H9 (cell line): ENCODE measurements at regions not wholly inside any gene's neighbourhood (a gene's known extent, or its start where the extent isn't known, plus 50 kb on each side); places are given as distances from the start of the nearest gene placed in this dataset.

Source experiments
- DNase-seq: peaks from one replicate; pipeline ENCODE4 v3.0.0-alpha.2; 2017
- H2AFZ ChIP-seq: one replicate; pipeline ENCODE4 v1.6.1; 2013; ENCODE audit warnings: mild to moderate bottlenecking, low read length, control low read depth, moderate library complexity
- H2AK5ac ChIP-seq: 2 replicates; pipeline ENCODE4 v1.6.1; 2013; ENCODE audit warnings: low read length, control low read depth, mixed read lengths; ENCODE audit not compliant: insufficient read length
- H2BK120ac ChIP-seq: one replicate; pipeline ENCODE4 v1.6.1; 2013; ENCODE audit warnings: low read depth, mild to moderate bottlenecking, low read length, control low read depth, inconsistent platforms; ENCODE audit not compliant: poor library complexity, severe bottlenecking
- H2BK12ac ChIP-seq: 2 replicates; pipeline ENCODE4 v1.6.1; 2013; ENCODE audit warnings: low read length, control low read depth, mixed read lengths, low read depth; ENCODE audit not compliant: insufficient read length
- H2BK15ac ChIP-seq: 2 replicates; pipeline ENCODE4 v1.6.1; 2013; ENCODE audit warnings: low read depth, low read length, control low read depth
- H2BK20ac ChIP-seq: one replicate; pipeline ENCODE4 v1.6.1; 2013; ENCODE audit warnings: low read depth, mild to moderate bottlenecking, low read length, control low read depth, inconsistent platforms; ENCODE audit not compliant: poor library complexity, severe bottlenecking
- H2BK5ac ChIP-seq: 2 replicates; pipeline ENCODE4 v1.6.1; 2013; ENCODE audit warnings: low read length, control low read depth, mixed read lengths; ENCODE audit not compliant: insufficient read length
- H3K14ac ChIP-seq: 2 replicates; pipeline ENCODE4 v1.6.1; 2013; ENCODE audit warnings: low read length, control low read depth; ENCODE audit not compliant: insufficient read depth
- H3K18ac ChIP-seq: 2 replicates; pipeline ENCODE4 v1.6.1; 2013; ENCODE audit warnings: low read depth, mild to moderate bottlenecking, mixed read lengths, low read length, control low read depth; ENCODE audit not compliant: insufficient read length
- H3K23ac ChIP-seq: 2 replicates; pipeline ENCODE4 v1.6.1; 2013; ENCODE audit warnings: low read length, control low read depth, mixed read lengths, low read depth; ENCODE audit not compliant: insufficient read length
- H3K23me2 ChIP-seq: 2 replicates; pipeline ENCODE4 v1.6.1; 2013; ENCODE audit warnings: low read depth, mild to moderate bottlenecking, mixed read lengths, low read length, control low read depth; ENCODE audit not compliant: insufficient read length, poor library complexity, severe bottlenecking
- H3K27ac ChIP-seq: 2 replicates; pipeline ENCODE4 v1.5.1; 2013; ENCODE audit warnings: low read length, control low read depth, mixed read lengths, low read depth; ENCODE audit not compliant: insufficient read length
- H3K27me3 ChIP-seq: 2 replicates; pipeline ENCODE4 v1.6.1; 2013; ENCODE audit warnings: low read length, control low read depth, inconsistent platforms; ENCODE audit not compliant: insufficient read depth
- H3K4ac ChIP-seq: 2 replicates; pipeline ENCODE4 v1.6.1; 2013; ENCODE audit warnings: low read depth, mild to moderate bottlenecking, control low read depth, inconsistent platforms, low read length, moderate library complexity
- H3K4me1 ChIP-seq: 2 replicates; pipeline ENCODE4 v1.6.1; 2013; ENCODE audit warnings: low read length, control low read depth, inconsistent platforms; ENCODE audit not compliant: insufficient read depth
- H3K4me2 ChIP-seq: 2 replicates; pipeline ENCODE4 v1.6.1; 2013; ENCODE audit warnings: low read length, control low read depth, mixed read lengths; ENCODE audit not compliant: insufficient read length, insufficient read depth
- H3K56ac ChIP-seq: 2 replicates; pipeline ENCODE4 v1.6.1; 2013; ENCODE audit warnings: low read depth, mild to moderate bottlenecking, mixed read lengths, low read length, control low read depth; ENCODE audit not compliant: insufficient read length
- H3K79me1 ChIP-seq: 2 replicates; pipeline ENCODE4 v1.6.1; 2013; ENCODE audit warnings: low read depth, mild to moderate bottlenecking, moderate library complexity, low read length, control low read depth, inconsistent platforms; ENCODE audit not compliant: insufficient read depth, poor library complexity, severe bottlenecking
- H3K79me2 ChIP-seq: 2 replicates; pipeline ENCODE4 v1.6.1; 2013; ENCODE audit warnings: low read length, control low read depth, inconsistent platforms; ENCODE audit not compliant: insufficient read depth
- H3K9ac ChIP-seq: 2 replicates; pipeline ENCODE4 v1.6.1; 2013; ENCODE audit warnings: low read length, control low read depth, mixed read lengths; ENCODE audit not compliant: insufficient read length; ENCODE audit errors: extremely low read depth
- H3K9me3 ChIP-seq: one replicate; pipeline ENCODE4 v1.6.1; 2013; ENCODE audit warnings: low read depth, low read length, inconsistent platforms; ENCODE audit not compliant: control insufficient read depth
- H3T11ph ChIP-seq: one replicate; pipeline ENCODE4 v1.6.1; 2013; ENCODE audit warnings: mild to moderate bottlenecking, low read length, control low read depth, inconsistent platforms
- H4K20me1 ChIP-seq: one replicate; pipeline ENCODE4 v1.6.1; 2013; ENCODE audit not compliant: control insufficient read depth, insufficient read length, insufficient read depth
- H4K5ac ChIP-seq: 2 replicates; pipeline ENCODE4 v1.6.1; 2013; ENCODE audit warnings: low read depth, mild to moderate bottlenecking, mixed read lengths, low read length, control low read depth; ENCODE audit not compliant: insufficient read length
- H4K8ac ChIP-seq: replicated peaks from 2 replicates; pipeline ENCODE4 v1.6.1; 2013; ENCODE audit warnings: low read length, control low read depth, mixed read lengths, low read depth; ENCODE audit not compliant: insufficient read length
- H4K91ac ChIP-seq: 2 replicates; pipeline ENCODE4 v1.6.1; 2013; ENCODE audit warnings: low read depth, mild to moderate bottlenecking, moderate library complexity, mixed read lengths, low read length, control low read depth; ENCODE audit not compliant: insufficient read length
- H3K27ac Mint-ChIP-seq, 3 experiments: 2 replicates in 2 of 3; 3 replicates in 1 of 3; pipeline ENCODE4 v1.8.0; 2020 to 2021; ENCODE audit warnings: mixed read lengths in 3 of 3, mild to moderate bottlenecking in 1 of 3, moderate library complexity in 1 of 3
- H3K27me3 Mint-ChIP-seq: 2 replicates; pipeline ENCODE4 v1.8.0; 2021; ENCODE audit warnings: low read depth, mild to moderate bottlenecking, moderate library complexity, mixed read lengths
- H3K36me3 Mint-ChIP-seq, 3 experiments: 2 replicates in 2 of 3; 3 replicates in 1 of 3; pipeline ENCODE4 v1.8.0; 2020 to 2021; ENCODE audit warnings: low read depth in 3 of 3, mixed read lengths in 3 of 3; ENCODE audit not compliant: insufficient read depth in 1 of 3
- H3K4me1 Mint-ChIP-seq, 2 experiments: 2 replicates each; pipeline ENCODE4 v1.8.0; 2020; ENCODE audit warnings: mixed read lengths in 2 of 2
- H3K4me3 Mint-ChIP-seq, 2 experiments: 2 replicates in 1 of 2; 3 replicates in 1 of 2; pipeline ENCODE4 v1.8.0; 2020 to 2021; ENCODE audit warnings: mild to moderate bottlenecking in 2 of 2, mixed read lengths in 2 of 2, moderate library complexity in 1 of 2
- H3K9me3 Mint-ChIP-seq, 2 experiments: 2 replicates in 1 of 2; 3 replicates in 1 of 2; pipeline ENCODE4 v1.8.0; 2020; ENCODE audit warnings: mild to moderate bottlenecking in 2 of 2, mixed read lengths in 2 of 2, moderate library complexity in 1 of 2
- WGBS: extraction: QIAGEN DNeasy Blood & Tissue Kit; methylation state at CpG from one replicate; pipeline ENCODE4 v1.1.7; 2013; ENCODE audit warnings: missing lambda C conversion rate, low lambda C conversion rate, mixed read lengths; ENCODE audit not compliant: insufficient read length; ENCODE audit errors: extremely low coverage; 5-methylcytosine and 5-hydroxymethylcytosine counted together
- TF ChIP-seq, protein P1 (sequence below): fragments of 200-600 bp; sonication (generic); conservative IDR thresholded peaks from 3 replicates; pipeline ENCODE4 v1.8.0; 2021; ENCODE audit warnings: antibody characterized with exemption, mild to moderate bottlenecking

DNA sequence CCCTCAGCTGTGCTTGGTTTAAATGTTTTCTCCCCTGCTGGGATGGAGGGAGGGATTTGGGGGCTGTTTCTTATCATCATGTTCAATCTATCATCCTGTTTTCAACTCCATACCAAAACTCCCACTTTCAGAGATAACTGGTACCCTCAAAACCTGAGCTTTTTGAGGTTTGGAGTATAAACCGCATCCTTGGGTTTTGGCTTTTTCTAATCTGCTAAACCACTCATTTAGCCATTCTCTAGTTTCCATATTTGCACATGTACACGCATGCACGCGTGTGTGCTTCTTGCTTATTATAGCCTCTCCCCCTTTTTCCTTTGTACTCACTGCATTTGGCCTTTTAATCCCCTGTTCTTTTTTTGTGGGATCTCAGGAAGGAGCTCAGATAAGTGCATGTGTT lies 116.7 kb upstream of the TEX13D start:
- Mint-ChIP-seq H3K9me3 (peaks cover 2 to 3% of the 10 kb centered on the region in 2 experiments; a peak in 2 of 5 replicates), H3K4me3 (no peak overlapping the region), H3K36me3 (no peaks in the 10 kb centered on the region), H3K27ac (no peak overlapping the region), H3K27me3 (peaks cover 5% of the 10 kb centered on the region), H3K4me1 (peaks cover 44 to 48% of the 10 kb centered on the region in 2 experiments)
- no peak overlapping the region for H2BK5ac ChIP-seq
- H3K4me1 ChIP-seq = peaks cover 9% of the 10 kb centered on the region
- no peak overlapping the region for H3K18ac ChIP-seq
- H4K5ac ChIP-seq = no peak overlapping the region
- no peak overlapping the region for H2BK120ac ChIP-seq
- no peak overlapping the region for H2BK15ac ChIP-seq
- no peak overlapping the region for H3K4me2 ChIP-seq
- no peak overlapping the region for H3K14ac ChIP-seq
- H2BK20ac ChIP-seq = no peak overlapping the region
- H3K23ac ChIP-seq = no peak overlapping the region
- H2AFZ ChIP-seq = no peak overlapping the region
- H3K27me3 ChIP-seq = no peaks in the 10 kb centered on the region
- no peaks in the 10 kb centered on the region for H4K20me1 ChIP-seq
- H4K8ac ChIP-seq = no peak overlapping the region
- no peaks in the 10 kb centered on the region for H3K79me2 ChIP-seq
- peaks cover 21% of the 10 kb centered on the region for H3K9me3 ChIP-seq
- H3K27ac ChIP-seq = no peak overlapping the region
- H3K56ac ChIP-seq = no peak overlapping the region
- WGBS = no CpG with 5 or more reads among the region's 4 CpGs
- no peak for DNase-seq
- no peak overlapping the region for H4K91ac ChIP-seq
- H2BK12ac ChIP-seq = no peak overlapping the region
- TF ChIP-seq, protein P1, sequence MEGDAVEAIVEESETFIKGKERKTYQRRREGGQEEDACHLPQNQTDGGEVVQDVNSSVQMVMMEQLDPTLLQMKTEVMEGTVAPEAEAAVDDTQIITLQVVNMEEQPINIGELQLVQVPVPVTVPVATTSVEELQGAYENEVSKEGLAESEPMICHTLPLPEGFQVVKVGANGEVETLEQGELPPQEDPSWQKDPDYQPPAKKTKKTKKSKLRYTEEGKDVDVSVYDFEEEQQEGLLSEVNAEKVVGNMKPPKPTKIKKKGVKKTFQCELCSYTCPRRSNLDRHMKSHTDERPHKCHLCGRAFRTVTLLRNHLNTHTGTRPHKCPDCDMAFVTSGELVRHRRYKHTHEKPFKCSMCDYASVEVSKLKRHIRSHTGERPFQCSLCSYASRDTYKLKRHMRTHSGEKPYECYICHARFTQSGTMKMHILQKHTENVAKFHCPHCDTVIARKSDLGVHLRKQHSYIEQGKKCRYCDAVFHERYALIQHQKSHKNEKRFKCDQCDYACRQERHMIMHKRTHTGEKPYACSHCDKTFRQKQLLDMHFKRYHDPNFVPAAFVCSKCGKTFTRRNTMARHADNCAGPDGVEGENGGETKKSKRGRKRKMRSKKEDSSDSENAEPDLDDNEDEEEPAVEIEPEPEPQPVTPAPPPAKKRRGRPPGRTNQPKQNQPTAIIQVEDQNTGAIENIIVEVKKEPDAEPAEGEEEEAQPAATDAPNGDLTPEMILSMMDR = no peak
- H2AK5ac ChIP-seq = no peak overlapping the region
- no peak overlapping the region for H3K9ac ChIP-seq
- H3K4ac ChIP-seq = no peak overlapping the region
- no peaks in the 10 kb centered on the region for H3K23me2 ChIP-seq
- H3K79me1 ChIP-seq = no peaks in the 10 kb centered on the region
- no peak overlapping the region for H3T11ph ChIP-seq
